ENCODE measurements at regions not wholly inside any gene's neighbourhood (a gene's known extent, or its start where the extent isn't known, plus 50 kb on each side); places are given as distances from the start of the nearest gene placed in this dataset.

GRCh38 chr18:34448662-34449061, 223.9 kb upstream of the NOL4 start:
- TF ChIP-seq POLR2A (IDR thresholded peaks at IDR 0.05; ENCODE audit: low read length) = no peak
- TF ChIP-seq GATA1 (IDR thresholded peaks at IDR 0.05; ENCODE audit: low read depth, low read length) = no peak

Measured in erythroblast (primary cell).